DND-41 (cell line): ENCODE measurements at regions not wholly inside any gene's neighbourhood (a gene's known extent, or its start where the extent isn't known, plus 50 kb on each side); places are given as distances from the start of the nearest gene placed in this dataset.

Experiments
- ATAC-seq: fragments of 200-7000 bp; cut with Tn5 transposase; 3 replicates; pipeline ENCODE4 v1.9.1; 2021; ENCODE audit warnings: low read depth; ENCODE audit not compliant: insufficient read depth
- DNase-seq: peaks from one replicate; pipeline ENCODE4 v3.0.0-alpha.2; 2020
- H2AFZ ChIP-seq: 2 replicates; pipeline ENCODE4 v1.6.0; 2012; ENCODE audit warnings: low read depth, low read length
- H3K27ac ChIP-seq: 2 replicates; pipeline ENCODE4 v1.5.1; 2012; ENCODE audit warnings: low read length, inconsistent platforms
- H3K27me3 ChIP-seq: fragments of 200-600 bp; sonication (generic); 2 replicates; pipeline ENCODE4 v1.6.0; 2012; ENCODE audit warnings: low read length, mild to moderate bottlenecking, inconsistent platforms; ENCODE audit not compliant: insufficient read depth, poor library complexity
- H3K36me3 ChIP-seq: 2 replicates; pipeline ENCODE4 v1.5.1; 2012; ENCODE audit warnings: low read length, inconsistent platforms; ENCODE audit not compliant: insufficient read depth
- H3K4me1 ChIP-seq: 2 replicates; pipeline ENCODE4 v1.5.1; 2012; ENCODE audit warnings: mild to moderate bottlenecking, low read length; ENCODE audit not compliant: insufficient read depth
- H3K4me2 ChIP-seq: 2 replicates; pipeline ENCODE4 v1.6.0; 2012; ENCODE audit warnings: mild to moderate bottlenecking, moderate library complexity, low read length, inconsistent platforms; ENCODE audit not compliant: insufficient read depth
- H3K4me3 ChIP-seq, 2 experiments: fragments of 200-600 bp in 1 of 2; shearing (Covaris generic) in 1 of 2; 2 replicates each; pipeline ENCODE4 v1.5.1; 2012 to 2016; ENCODE audit warnings: inconsistent platforms in 2 of 2, low read length in 2 of 2, mild to moderate bottlenecking in 2 of 2, low read depth in 1 of 2, moderate library complexity in 1 of 2
- H3K79me2 ChIP-seq: 2 replicates; pipeline ENCODE4 v1.6.0; 2012; ENCODE audit warnings: low read length, inconsistent platforms; ENCODE audit not compliant: insufficient read depth
- H3K9ac ChIP-seq: 2 replicates; pipeline ENCODE4 v1.6.0; 2012; ENCODE audit warnings: low read depth, mild to moderate bottlenecking, inconsistent platforms, low read length, moderate library complexity
- H3K9me3 ChIP-seq: 2 replicates; pipeline ENCODE4 v1.5.1; 2012; ENCODE audit warnings: low read length, moderate library complexity, mild to moderate bottlenecking, inconsistent platforms; ENCODE audit not compliant: insufficient read depth, severe bottlenecking
- H4K20me1 ChIP-seq: 2 replicates; pipeline ENCODE4 v1.6.0; 2012; ENCODE audit warnings: low read length; ENCODE audit not compliant: insufficient read depth
- EZH2 ChIP-seq: IDR thresholded peaks from 3 replicates; pipeline ENCODE4 v1.6.1; 2012; ENCODE audit warnings: borderline replicate concordance, low read depth, mild to moderate bottlenecking, moderate library complexity, low read length, inconsistent platforms; ENCODE audit not compliant: severe bottlenecking
- TF ChIP-seq, protein P1 (sequence below): IDR thresholded peaks from 2 replicates; pipeline ENCODE4 v1.5.1; 2012; ENCODE audit warnings: borderline replicate concordance, low read length, moderate library complexity, mild to moderate bottlenecking; ENCODE audit not compliant: poor library complexity, severe bottlenecking; ENCODE audit errors: extremely low read depth

DNA sequence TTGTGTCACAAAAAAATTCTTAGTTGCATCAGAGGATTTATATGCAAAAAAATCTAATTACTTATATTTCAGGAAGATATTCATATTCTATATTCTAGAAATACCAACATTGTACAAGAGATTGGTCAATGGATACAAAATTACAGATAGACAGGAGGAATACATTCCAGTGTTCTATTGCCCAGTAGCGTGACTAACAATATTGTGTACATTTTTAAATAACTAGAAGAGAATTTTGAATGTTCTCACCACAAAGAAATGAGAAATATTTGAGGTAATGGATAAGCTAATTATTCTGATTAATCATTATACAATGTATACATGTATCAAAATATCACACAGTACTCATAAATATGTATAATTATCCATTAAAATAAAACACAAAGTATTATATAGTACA, 253.3 kb downstream of the IPMK start:
- H4K20me1 ChIP-seq: no peaks in the 10 kb centered on the region
- no peaks in the 10 kb centered on the region for H3K27me3 ChIP-seq
- no peaks in the 10 kb centered on the region for H3K36me3 ChIP-seq
- no peaks in the 10 kb centered on the region for H3K9me3 ChIP-seq
- DNase-seq (no peak), ATAC-seq (no peak)
- no peaks in the 10 kb centered on the region for H3K4me1 ChIP-seq
- H2AFZ ChIP-seq: no peak overlapping the region
- no peak overlapping the region for H3K9ac ChIP-seq
- no peak overlapping the region for H3K4me3 ChIP-seq
- no peak overlapping the region for H3K4me2 ChIP-seq
- no peaks in the 10 kb centered on the region for H3K79me2 ChIP-seq
- TF ChIP-seq EZH2: no peak
- no peak overlapping the region for H3K27ac ChIP-seq

DNA sequence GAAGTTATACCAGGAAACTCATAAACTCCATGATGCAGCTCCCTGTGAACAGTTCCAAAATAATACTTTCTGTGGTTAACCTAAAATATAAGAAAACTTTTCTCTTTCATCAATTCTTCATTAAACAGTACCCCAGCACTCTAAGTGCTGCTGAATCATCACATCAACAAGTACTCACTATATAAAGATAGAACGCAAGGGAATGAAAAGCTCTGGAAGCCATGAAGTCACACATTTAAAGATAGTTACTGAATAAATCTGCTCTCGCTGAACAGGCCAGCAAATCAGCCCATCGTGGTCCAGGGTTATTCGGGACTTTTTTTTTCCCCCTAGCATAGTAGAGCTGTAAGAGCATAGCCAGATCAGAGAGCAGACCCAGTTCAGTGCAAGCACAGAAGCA, 254.3 kb downstream of the IPMK start:
- Histone ChIP-seq H3K27ac (no peak overlapping the region), H4K20me1 (no peaks in the 10 kb centered on the region), H3K36me3 (no peaks in the 10 kb centered on the region), H3K79me2 (no peaks in the 10 kb centered on the region), H3K27me3 (no peaks in the 10 kb centered on the region), H3K4me2 (no peak overlapping the region), H2AFZ (no peak overlapping the region), H3K4me1 (no peaks in the 10 kb centered on the region), H3K4me3 (no peak overlapping the region), H3K9me3 (no peaks in the 10 kb centered on the region), H3K9ac (no peak overlapping the region)
- TF ChIP-seq, protein P1, sequence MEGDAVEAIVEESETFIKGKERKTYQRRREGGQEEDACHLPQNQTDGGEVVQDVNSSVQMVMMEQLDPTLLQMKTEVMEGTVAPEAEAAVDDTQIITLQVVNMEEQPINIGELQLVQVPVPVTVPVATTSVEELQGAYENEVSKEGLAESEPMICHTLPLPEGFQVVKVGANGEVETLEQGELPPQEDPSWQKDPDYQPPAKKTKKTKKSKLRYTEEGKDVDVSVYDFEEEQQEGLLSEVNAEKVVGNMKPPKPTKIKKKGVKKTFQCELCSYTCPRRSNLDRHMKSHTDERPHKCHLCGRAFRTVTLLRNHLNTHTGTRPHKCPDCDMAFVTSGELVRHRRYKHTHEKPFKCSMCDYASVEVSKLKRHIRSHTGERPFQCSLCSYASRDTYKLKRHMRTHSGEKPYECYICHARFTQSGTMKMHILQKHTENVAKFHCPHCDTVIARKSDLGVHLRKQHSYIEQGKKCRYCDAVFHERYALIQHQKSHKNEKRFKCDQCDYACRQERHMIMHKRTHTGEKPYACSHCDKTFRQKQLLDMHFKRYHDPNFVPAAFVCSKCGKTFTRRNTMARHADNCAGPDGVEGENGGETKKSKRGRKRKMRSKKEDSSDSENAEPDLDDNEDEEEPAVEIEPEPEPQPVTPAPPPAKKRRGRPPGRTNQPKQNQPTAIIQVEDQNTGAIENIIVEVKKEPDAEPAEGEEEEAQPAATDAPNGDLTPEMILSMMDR: no peak
- TF ChIP-seq EZH2: no peak
- DNase-seq (no peak), ATAC-seq (no peak)

DNA sequence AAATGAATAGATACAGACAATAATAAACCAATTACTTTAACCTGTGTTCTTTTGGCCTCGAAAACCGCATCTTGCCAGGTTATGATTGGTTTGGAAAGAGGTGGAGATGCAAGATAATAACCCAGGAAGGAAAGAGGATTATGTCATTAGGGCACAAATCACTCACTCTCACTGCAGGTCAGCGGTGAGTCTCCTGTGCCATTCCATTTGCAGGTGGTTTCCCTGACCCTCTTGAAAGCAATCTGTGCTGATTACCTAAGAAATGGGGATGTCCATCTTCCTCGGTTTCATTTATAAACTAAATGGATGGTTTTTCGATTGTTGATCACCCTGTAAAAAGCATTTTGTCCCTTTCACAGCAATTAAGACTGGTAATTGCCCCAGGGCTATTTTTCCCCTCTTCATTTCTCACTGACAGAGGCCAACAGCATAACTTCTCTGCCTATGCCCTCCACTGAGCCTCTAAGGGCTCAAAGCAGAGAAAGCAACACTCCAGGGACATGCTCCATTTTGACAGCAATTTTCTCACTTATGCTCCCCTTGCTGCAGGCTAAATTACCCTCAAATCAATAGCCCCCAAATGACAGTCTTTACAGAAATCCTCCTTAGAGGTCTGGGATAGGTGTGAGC, 257.5 kb downstream of the IPMK start:
- H3K79me2 ChIP-seq: no peaks in the 10 kb centered on the region
- H3K4me3 ChIP-seq: no peak overlapping the region
- H3K4me2 ChIP-seq: no peak overlapping the region
- H3K36me3 ChIP-seq: no peaks in the 10 kb centered on the region
- H4K20me1 ChIP-seq: no peaks in the 10 kb centered on the region
- TF ChIP-seq, protein P1: no peak
- no peak for TF ChIP-seq EZH2
- H2AFZ ChIP-seq: no peak overlapping the region
- no peaks in the 10 kb centered on the region for H3K9me3 ChIP-seq
- no peaks in the 10 kb centered on the region for H3K27me3 ChIP-seq
- H3K4me1 ChIP-seq: no peaks in the 10 kb centered on the region
- no peak overlapping the region for H3K27ac ChIP-seq
- ATAC-seq (no peak), DNase-seq (no peak)
- H3K9ac ChIP-seq: no peak overlapping the region

DNA sequence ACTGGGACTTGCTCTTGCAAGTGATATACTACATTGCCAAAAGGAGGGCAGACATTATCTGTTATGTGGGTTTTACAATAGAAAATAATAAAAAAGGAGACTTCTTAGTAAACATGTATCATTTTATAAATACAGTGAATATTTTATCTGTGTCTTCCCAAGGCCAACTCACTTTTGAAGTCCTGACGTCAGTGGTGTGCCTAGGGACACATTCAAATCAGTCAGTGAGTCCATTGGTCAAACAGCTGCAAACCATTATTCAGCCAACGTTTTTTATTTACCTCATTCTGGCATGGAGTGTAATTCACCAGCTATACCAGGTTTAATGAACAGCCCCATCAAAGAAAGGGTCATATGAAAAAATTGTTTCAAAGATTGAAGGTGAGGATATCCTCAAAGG, 263.7 kb downstream of the IPMK start:
- no peak for ATAC-seq
- H4K20me1 ChIP-seq: no peaks in the 10 kb centered on the region
- H3K9me3 ChIP-seq: no peaks in the 10 kb centered on the region
- no peak overlapping the region for H3K9ac ChIP-seq
- H3K4me3 ChIP-seq: no peak overlapping the region
- TF ChIP-seq, protein P1: no peak
- no peak for TF ChIP-seq EZH2
- no peaks in the 10 kb centered on the region for H3K79me2 ChIP-seq
- no peak overlapping the region for H3K27ac ChIP-seq
- H3K27me3 ChIP-seq: no peaks in the 10 kb centered on the region
- H2AFZ ChIP-seq: no peak overlapping the region
- H3K36me3 ChIP-seq: no peaks in the 10 kb centered on the region
- H3K4me2 ChIP-seq: no peak overlapping the region
- no peaks in the 10 kb centered on the region for H3K4me1 ChIP-seq
- no peak for DNase-seq
